H1 (cell line): ENCODE measurements at regions not wholly inside any gene's neighbourhood (a gene's known extent, or its start where the extent isn't known, plus 50 kb on each side); places are given as distances from the start of the nearest gene placed in this dataset.

ENCODE experiments used
- EGR1 ChIP-seq: IDR thresholded peaks from 2 replicates; pipeline ENCODE4 v1.6.1; 2011; ENCODE audit warnings: low read depth, low read length, borderline replicate concordance
- JUN ChIP-seq: IDR thresholded peaks from 2 replicates; pipeline ENCODE4 v1.6.1; 2011; ENCODE audit warnings: low read depth, mild to moderate bottlenecking, improper control_type of control experiment, low read length
- KDM4A ChIP-seq: IDR thresholded peaks from one replicate; pipeline ENCODE4 v1.7.1; 2012; ENCODE audit warnings: low read depth, mild to moderate bottlenecking, moderate library complexity, low read length, inconsistent platforms; ENCODE audit not compliant: severe bottlenecking
- RAD21 ChIP-seq, 2 experiments: IDR thresholded peaks in 1 of 2; conservative IDR thresholded peaks in 1 of 2; 2 replicates each; pipeline ENCODE4 v1.6.1; 2011; ENCODE audit warnings: low read depth in 2 of 2, low read length in 2 of 2, improper control_type of control experiment in 1 of 2, inconsistent platforms in 1 of 2, mild to moderate bottlenecking in 1 of 2, moderate library complexity in 1 of 2
- TCF12 ChIP-seq: IDR thresholded peaks from 2 replicates; pipeline ENCODE4 v1.6.1; 2011; ENCODE audit warnings: low read depth, mild to moderate bottlenecking, low read length
- YY1 ChIP-seq: IDR thresholded peaks from 2 replicates; pipeline ENCODE4 v1.6.1; 2011; ENCODE audit warnings: low read depth, mild to moderate bottlenecking, low read length
- TF ChIP-seq, protein P1 (sequence below): fragments of 300-600 bp; sonication (generic); IDR thresholded peaks from 2 replicates; pipeline ENCODE4 v1.7.1; 2012; ENCODE audit warnings: low read length, moderate library complexity, mild to moderate bottlenecking, inconsistent platforms; ENCODE audit not compliant: insufficient replicate concordance
- TF ChIP-seq, protein P2 (sequence below): IDR thresholded peaks from 2 replicates; pipeline ENCODE4 v1.6.1; 2011; ENCODE audit warnings: low read depth, mild to moderate bottlenecking, low read length; ENCODE audit not compliant: insufficient read depth
- TF ChIP-seq, protein P3 (sequence below): IDR thresholded peaks from 2 replicates; pipeline ENCODE4 v1.6.1; 2012; ENCODE audit warnings: low read length, inconsistent platforms

DNA sequence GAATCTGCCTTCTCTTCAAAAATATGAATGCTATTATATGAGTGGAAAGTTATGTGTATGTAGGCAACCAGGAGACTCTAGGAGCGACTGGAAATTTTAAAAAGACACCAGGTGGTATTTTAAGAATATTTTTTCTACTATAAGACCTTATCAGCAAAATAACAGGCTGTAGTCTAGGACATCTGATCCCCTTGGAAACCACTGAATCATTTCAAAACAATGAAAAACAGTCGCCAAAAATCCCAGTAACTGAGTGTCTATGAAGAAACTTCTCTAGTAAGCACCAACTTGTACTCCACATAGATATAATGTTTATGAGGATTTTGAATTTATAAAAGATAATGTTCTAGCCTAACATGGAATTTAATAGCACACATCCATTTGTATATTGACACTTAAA is 358.5 kb downstream of the GPATCH2 start (continued):
- TF ChIP-seq, protein P1, sequence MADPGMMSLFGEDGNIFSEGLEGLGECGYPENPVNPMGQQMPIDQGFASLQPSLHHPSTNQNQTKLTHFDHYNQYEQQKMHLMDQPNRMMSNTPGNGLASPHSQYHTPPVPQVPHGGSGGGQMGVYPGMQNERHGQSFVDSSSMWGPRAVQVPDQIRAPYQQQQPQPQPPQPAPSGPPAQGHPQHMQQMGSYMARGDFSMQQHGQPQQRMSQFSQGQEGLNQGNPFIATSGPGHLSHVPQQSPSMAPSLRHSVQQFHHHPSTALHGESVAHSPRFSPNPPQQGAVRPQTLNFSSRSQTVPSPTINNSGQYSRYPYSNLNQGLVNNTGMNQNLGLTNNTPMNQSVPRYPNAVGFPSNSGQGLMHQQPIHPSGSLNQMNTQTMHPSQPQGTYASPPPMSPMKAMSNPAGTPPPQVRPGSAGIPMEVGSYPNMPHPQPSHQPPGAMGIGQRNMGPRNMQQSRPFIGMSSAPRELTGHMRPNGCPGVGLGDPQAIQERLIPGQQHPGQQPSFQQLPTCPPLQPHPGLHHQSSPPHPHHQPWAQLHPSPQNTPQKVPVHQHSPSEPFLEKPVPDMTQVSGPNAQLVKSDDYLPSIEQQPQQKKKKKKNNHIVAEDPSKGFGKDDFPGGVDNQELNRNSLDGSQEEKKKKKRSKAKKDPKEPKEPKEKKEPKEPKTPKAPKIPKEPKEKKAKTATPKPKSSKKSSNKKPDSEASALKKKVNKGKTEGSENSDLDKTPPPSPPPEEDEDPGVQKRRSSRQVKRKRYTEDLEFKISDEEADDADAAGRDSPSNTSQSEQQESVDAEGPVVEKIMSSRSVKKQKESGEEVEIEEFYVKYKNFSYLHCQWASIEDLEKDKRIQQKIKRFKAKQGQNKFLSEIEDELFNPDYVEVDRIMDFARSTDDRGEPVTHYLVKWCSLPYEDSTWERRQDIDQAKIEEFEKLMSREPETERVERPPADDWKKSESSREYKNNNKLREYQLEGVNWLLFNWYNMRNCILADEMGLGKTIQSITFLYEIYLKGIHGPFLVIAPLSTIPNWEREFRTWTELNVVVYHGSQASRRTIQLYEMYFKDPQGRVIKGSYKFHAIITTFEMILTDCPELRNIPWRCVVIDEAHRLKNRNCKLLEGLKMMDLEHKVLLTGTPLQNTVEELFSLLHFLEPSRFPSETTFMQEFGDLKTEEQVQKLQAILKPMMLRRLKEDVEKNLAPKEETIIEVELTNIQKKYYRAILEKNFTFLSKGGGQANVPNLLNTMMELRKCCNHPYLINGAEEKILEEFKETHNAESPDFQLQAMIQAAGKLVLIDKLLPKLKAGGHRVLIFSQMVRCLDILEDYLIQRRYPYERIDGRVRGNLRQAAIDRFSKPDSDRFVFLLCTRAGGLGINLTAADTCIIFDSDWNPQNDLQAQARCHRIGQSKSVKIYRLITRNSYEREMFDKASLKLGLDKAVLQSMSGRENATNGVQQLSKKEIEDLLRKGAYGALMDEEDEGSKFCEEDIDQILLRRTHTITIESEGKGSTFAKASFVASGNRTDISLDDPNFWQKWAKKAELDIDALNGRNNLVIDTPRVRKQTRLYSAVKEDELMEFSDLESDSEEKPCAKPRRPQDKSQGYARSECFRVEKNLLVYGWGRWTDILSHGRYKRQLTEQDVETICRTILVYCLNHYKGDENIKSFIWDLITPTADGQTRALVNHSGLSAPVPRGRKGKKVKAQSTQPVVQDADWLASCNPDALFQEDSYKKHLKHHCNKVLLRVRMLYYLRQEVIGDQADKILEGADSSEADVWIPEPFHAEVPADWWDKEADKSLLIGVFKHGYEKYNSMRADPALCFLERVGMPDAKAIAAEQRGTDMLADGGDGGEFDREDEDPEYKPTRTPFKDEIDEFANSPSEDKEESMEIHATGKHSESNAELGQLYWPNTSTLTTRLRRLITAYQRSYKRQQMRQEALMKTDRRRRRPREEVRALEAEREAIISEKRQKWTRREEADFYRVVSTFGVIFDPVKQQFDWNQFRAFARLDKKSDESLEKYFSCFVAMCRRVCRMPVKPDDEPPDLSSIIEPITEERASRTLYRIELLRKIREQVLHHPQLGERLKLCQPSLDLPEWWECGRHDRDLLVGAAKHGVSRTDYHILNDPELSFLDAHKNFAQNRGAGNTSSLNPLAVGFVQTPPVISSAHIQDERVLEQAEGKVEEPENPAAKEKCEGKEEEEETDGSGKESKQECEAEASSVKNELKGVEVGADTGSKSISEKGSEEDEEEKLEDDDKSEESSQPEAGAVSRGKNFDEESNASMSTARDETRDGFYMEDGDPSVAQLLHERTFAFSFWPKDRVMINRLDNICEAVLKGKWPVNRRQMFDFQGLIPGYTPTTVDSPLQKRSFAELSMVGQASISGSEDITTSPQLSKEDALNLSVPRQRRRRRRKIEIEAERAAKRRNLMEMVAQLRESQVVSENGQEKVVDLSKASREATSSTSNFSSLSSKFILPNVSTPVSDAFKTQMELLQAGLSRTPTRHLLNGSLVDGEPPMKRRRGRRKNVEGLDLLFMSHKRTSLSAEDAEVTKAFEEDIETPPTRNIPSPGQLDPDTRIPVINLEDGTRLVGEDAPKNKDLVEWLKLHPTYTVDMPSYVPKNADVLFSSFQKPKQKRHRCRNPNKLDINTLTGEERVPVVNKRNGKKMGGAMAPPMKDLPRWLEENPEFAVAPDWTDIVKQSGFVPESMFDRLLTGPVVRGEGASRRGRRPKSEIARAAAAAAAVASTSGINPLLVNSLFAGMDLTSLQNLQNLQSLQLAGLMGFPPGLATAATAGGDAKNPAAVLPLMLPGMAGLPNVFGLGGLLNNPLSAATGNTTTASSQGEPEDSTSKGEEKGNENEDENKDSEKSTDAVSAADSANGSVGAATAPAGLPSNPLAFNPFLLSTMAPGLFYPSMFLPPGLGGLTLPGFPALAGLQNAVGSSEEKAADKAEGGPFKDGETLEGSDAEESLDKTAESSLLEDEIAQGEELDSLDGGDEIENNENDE = no peak
- TF ChIP-seq, protein P2, sequence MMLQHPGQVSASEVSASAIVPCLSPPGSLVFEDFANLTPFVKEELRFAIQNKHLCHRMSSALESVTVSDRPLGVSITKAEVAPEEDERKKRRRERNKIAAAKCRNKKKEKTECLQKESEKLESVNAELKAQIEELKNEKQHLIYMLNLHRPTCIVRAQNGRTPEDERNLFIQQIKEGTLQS = no peak
- TF ChIP-seq EGR1 (no peak), RAD21 (IDR thresholded peaks at IDR 0.05 in 1 of 2, conservative IDR thresholded peaks at IDR 0.05 in 1 of 2; ENCODE audit: low read depth in 2 of 2, low read length in 2 of 2) (no peak), TCF12 (no peak), YY1 (no peak), KDM4A (no peak), JUN (no peak)
- TF ChIP-seq, protein P3, sequence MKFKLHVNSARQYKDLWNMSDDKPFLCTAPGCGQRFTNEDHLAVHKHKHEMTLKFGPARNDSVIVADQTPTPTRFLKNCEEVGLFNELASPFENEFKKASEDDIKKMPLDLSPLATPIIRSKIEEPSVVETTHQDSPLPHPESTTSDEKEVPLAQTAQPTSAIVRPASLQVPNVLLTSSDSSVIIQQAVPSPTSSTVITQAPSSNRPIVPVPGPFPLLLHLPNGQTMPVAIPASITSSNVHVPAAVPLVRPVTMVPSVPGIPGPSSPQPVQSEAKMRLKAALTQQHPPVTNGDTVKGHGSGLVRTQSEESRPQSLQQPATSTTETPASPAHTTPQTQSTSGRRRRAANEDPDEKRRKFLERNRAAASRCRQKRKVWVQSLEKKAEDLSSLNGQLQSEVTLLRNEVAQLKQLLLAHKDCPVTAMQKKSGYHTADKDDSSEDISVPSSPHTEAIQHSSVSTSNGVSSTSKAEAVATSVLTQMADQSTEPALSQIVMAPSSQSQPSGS = no peak
- TF ChIP-seq, all 59 proteins: peak for 0
